GM12864 (cell line): ENCODE measurements at regions not wholly inside any gene's neighbourhood (a gene's known extent, or its start where the extent isn't known, plus 50 kb on each side); places are given as distances from the start of the nearest gene placed in this dataset.

ENCODE experiments used
- DNase-seq: peaks from one replicate; pipeline ENCODE4 v3.0.0-alpha.2; 2011; ENCODE audit warnings: low read depth
- H3K4me3 ChIP-seq: 2 replicates; pipeline ENCODE4 v1.5.1; 2011; ENCODE audit warnings: mild to moderate bottlenecking, low read depth, low read length, control low read depth
- CTCF ChIP-seq: IDR thresholded peaks from 2 replicates; pipeline ENCODE4 v1.5.1; 2011; ENCODE audit warnings: low read depth, mild to moderate bottlenecking, moderate library complexity, low read length, control low read depth, inconsistent platforms; ENCODE audit errors: missing control alignments

DNA sequence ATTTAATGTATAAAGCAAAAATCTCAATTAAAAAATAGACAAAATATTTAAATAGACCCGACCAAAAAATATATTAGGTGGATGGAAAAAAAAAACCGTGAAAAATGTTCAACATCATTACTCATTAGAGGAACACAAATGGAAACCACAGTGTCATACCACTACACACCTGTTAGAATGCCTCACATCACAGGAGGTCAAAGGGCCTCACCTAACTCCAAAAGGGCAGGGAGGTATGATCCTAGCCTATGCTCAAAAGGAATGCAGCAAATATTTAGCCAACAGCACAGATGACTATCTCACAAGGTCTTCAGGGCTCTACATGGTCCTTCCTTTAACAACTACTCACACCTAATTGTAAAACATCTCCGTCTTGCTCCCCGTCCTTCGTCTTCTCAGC is 185.5 kb upstream of the SETBP1 start:
- TF ChIP-seq CTCF = no peak
- DNase-seq = no peak
- H3K4me3 ChIP-seq = no peak overlapping the region

DNA sequence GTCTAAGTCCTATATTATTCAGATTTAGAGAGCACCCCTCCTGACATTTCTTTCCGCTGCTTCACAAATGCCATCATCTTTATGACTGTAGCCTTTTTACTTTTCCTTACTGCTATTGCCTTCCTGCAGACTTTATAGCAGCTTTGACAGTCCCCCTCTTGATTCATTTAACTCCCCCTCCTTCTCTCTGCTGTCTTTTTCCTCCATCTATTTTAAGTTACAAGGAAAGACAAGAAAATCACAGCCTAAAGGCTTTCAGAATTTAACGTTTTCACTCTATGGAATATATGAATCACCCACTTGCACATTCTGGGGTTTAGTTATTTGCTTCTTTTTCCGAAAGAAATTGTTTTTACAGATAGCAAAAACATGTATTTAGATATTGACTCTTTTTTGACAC is 183.4 kb upstream of the SETBP1 start:
- no peak overlapping the region for H3K4me3 ChIP-seq
- DNase-seq = no peak
- TF ChIP-seq CTCF = no peak

- no peak for DNase-seq
- no peak overlapping the region for H3K4me3 ChIP-seq
- no peak for TF ChIP-seq CTCF
Observed at GRCh38 chr18:44497757-44498490, 182.8 kb upstream of the SETBP1 start.

DNA sequence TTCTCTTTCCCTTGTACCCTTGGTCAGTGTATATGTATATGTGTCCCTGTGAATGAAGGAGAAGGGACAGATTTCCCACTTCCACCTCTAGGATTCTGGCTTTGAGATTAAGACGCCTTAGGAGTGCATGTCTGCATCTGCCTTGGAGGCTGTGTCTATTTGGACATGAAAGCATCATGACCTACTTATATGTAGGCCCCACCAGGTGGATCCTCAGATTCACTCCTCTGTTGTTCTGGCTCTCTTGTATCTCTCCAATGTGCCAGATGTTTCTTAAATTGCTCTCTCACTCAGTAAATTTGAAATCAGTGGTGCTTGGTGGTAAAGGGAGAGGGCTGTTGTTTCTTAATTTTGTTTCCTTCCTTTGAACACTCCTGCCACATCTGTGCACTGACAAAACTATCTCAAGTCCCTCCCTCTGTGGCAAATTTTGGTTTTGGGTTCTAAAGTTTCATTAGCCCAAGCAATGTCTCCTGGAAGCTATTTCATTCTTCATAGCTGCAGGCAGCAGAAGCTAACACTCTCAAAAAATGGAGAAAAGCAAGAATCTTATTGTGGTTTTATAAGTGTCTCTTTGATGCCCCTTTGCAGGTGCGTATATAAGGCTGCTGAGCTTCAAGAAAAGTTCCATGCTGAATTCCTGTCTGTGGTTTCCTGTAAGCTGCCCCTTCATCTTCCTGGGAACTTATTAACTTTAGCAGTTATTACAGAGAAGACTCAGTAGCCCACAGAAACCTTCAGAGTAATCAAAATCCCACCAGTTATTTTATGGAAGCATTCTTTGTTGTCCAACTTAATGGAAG is 179.7 kb upstream of the SETBP1 start:
- no peak for TF ChIP-seq CTCF
- DNase-seq = no peak
- H3K4me3 ChIP-seq = no peak overlapping the region

DNA sequence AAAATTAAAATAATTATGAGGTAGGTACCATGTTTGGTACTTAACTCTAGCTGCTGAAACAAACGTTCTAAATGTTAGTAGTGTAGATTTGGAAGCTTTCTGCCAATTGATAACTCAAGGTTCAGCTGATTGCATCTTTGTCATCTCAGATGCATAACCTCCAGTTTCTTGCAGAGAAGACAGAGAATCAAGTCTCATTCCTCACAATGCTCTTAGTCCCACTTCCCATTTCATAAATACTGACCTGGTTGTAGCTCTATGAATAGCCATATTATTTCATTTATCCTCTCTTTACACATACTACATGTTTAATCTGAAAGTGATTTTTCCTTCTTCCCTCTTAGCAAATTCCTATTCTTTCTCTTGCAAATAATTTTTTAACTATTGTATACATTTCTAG is 178.5 kb upstream of the SETBP1 start:
- no peak for TF ChIP-seq CTCF
- no peak for DNase-seq
- H3K4me3 ChIP-seq = no peak overlapping the region

DNA sequence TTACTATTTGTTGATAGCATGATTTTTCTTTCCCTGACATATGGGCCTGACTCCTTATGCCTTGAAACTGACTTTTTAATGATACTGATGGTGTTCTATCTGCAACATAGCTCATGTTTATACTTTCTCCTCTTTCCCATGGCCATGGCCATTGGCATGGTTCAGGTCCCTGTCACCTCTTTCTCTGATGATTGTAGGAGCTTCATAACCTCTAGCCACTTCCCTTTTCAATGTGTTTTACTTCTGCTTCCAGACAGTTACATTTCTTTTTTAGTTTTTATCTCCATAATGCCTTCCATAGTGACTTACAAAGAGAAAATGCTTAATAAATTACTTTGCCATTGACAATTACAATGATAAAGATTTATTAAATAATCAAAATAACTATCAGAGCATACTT is 177.9 kb upstream of the SETBP1 start:
- DNase-seq = no peak
- H3K4me3 ChIP-seq = no peak overlapping the region
- no peak for TF ChIP-seq CTCF
